ENCODE measurements at regions not wholly inside any gene's neighbourhood (a gene's known extent, or its start where the extent isn't known, plus 50 kb on each side); places are given as distances from the start of the nearest gene placed in this dataset.
"Not testable (repeated sequence)": the region's sequence is repeated elsewhere in the genome, so short reads cannot be mapped to it uniquely, and the experiment has no call there.

- Mint-ChIP-seq H3K27me3 (ENCODE audit: low read depth) (peaks cover 36% of the 10 kb centered on the region), H3K4me1 (ENCODE audit: low read depth) (peaks cover 3% of the 10 kb centered on the region), H3K9me3 (no peaks in the 10 kb centered on the region), H3K27ac (no peak overlapping the region), H3K36me3 (ENCODE audit: low read depth) (no peaks in the 10 kb centered on the region), H3K4me3 (no peak overlapping the region)
These were observed 141.3 kb downstream of the TSEN15 start for GRCh38 chr1:184192796-184193195.

- Mint-ChIP-seq H3K4me1 (ENCODE audit: low read depth) (peaks cover 3% of the 10 kb centered on the region), H3K4me3 (no peak overlapping the region), H3K27me3 (ENCODE audit: low read depth) (peaks cover 30% of the 10 kb centered on the region)
These were observed 141.9 kb downstream of the TSEN15 start for GRCh38 chr1:184193451-184193850.

GRCh38 chr1:184194236-184194635 lies 142.7 kb downstream of the TSEN15 start:
- H3K9me3 Mint-ChIP-seq, result no peaks in the 10 kb centered on the region
- H3K27me3 Mint-ChIP-seq (ENCODE audit: low read depth), result peaks cover 27% of the 10 kb centered on the region
- H3K4me3 Mint-ChIP-seq, result no peak overlapping the region
- H3K36me3 Mint-ChIP-seq (ENCODE audit: low read depth), result no peaks in the 10 kb centered on the region
- H3K4me1 Mint-ChIP-seq (ENCODE audit: low read depth), result peaks cover 3% of the 10 kb centered on the region
- no peak overlapping the region for H3K27ac Mint-ChIP-seq

More at GRCh38 chr1:184193451-184193850, 141.9 kb downstream of the TSEN15 start:
- no peaks in the 10 kb centered on the region for H3K36me3 Mint-ChIP-seq (ENCODE audit: low read depth)
- no peaks in the 10 kb centered on the region for H3K9me3 Mint-ChIP-seq
- no peak overlapping the region for H3K27ac Mint-ChIP-seq

- not testable (repeated sequence) for H3K4me3 Mint-ChIP-seq; H3K9me3 Mint-ChIP-seq; H3K4me1 Mint-ChIP-seq (ENCODE audit: low read depth); H3K27ac Mint-ChIP-seq; H3K36me3 Mint-ChIP-seq (ENCODE audit: low read depth)
- H3K27me3 Mint-ChIP-seq (ENCODE audit: low read depth), result peaks cover 19% of the 10 kb centered on the region
These were observed 144.2 kb downstream of the TSEN15 start for GRCh38 chr1:184195722-184196121.

- H3K4me1 Mint-ChIP-seq (ENCODE audit: low read depth), result peaks cover 3% of the 10 kb centered on the region
- H3K9me3 Mint-ChIP-seq, result no peaks in the 10 kb centered on the region
- H3K4me3 Mint-ChIP-seq, result no peak overlapping the region
- H3K27me3 Mint-ChIP-seq (ENCODE audit: low read depth), result peaks cover 23% of the 10 kb centered on the region
- no peaks in the 10 kb centered on the region for H3K36me3 Mint-ChIP-seq (ENCODE audit: low read depth)
- H3K27ac Mint-ChIP-seq, result no peak overlapping the region
These were observed 146.3 kb downstream of the TSEN15 start for GRCh38 chr1:184197831-184198230.

GRCh38 chr1:184199036-184199435 lies 147.5 kb downstream of the TSEN15 start:
- Mint-ChIP-seq H3K36me3 (ENCODE audit: low read depth) (no peaks in the 10 kb centered on the region), H3K4me3 (no peak overlapping the region), H3K27me3 (ENCODE audit: low read depth) (peaks cover 26% of the 10 kb centered on the region), H3K27ac (no peak overlapping the region), H3K4me1 (ENCODE audit: low read depth) (peaks cover 3% of the 10 kb centered on the region), H3K9me3 (no peaks in the 10 kb centered on the region)

- Mint-ChIP-seq H3K27me3 (ENCODE audit: low read depth) (peaks cover 30% of the 10 kb centered on the region), H3K4me1 (ENCODE audit: low read depth) (peaks cover 3% of the 10 kb centered on the region), H3K27ac (no peak overlapping the region), H3K9me3 (no peaks in the 10 kb centered on the region), H3K36me3 (ENCODE audit: low read depth) (no peaks in the 10 kb centered on the region), H3K4me3 (no peak overlapping the region)
These were observed 148.0 kb downstream of the TSEN15 start for GRCh38 chr1:184199438-184200085.

- Mint-ChIP-seq H3K9me3 (no peaks in the 10 kb centered on the region), H3K27ac (no peak overlapping the region), H3K4me1 (ENCODE audit: low read depth) (no peaks in the 10 kb centered on the region), H3K4me3 (no peak overlapping the region), H3K36me3 (ENCODE audit: low read depth) (no peaks in the 10 kb centered on the region), H3K27me3 (ENCODE audit: low read depth) (peaks cover 16% of the 10 kb centered on the region)
These were observed 157.1 kb downstream of the TSEN15 start for GRCh38 chr1:184208622-184209021.

GRCh38 chr1:184210031-184210430 lies 158.5 kb downstream of the TSEN15 start:
- H3K36me3 Mint-ChIP-seq (ENCODE audit: low read depth), result no peaks in the 10 kb centered on the region

GRCh38 chr1:184210862-184211261 lies 159.3 kb downstream of the TSEN15 start:
- peaks cover 6% of the 10 kb centered on the region for H3K27me3 Mint-ChIP-seq (ENCODE audit: low read depth)
- no peaks in the 10 kb centered on the region for H3K9me3 Mint-ChIP-seq
- H3K36me3 Mint-ChIP-seq (ENCODE audit: low read depth), result no peaks in the 10 kb centered on the region
- H3K27ac Mint-ChIP-seq, result no peak overlapping the region
- H3K4me1 Mint-ChIP-seq (ENCODE audit: low read depth), result no peaks in the 10 kb centered on the region
- no peak overlapping the region for H3K4me3 Mint-ChIP-seq

More at GRCh38 chr1:184210031-184210430, 158.5 kb downstream of the TSEN15 start:
- Mint-ChIP-seq H3K27ac (no peak overlapping the region), H3K4me1 (ENCODE audit: low read depth) (no peaks in the 10 kb centered on the region), H3K9me3 (no peaks in the 10 kb centered on the region), H3K27me3 (ENCODE audit: low read depth) (peaks cover 12% of the 10 kb centered on the region), H3K4me3 (no peak overlapping the region)

- H3K36me3 Mint-ChIP-seq (ENCODE audit: low read depth), result no peaks in the 10 kb centered on the region
- peaks cover 18% of the 10 kb centered on the region for H3K27me3 Mint-ChIP-seq (ENCODE audit: low read depth)
- H3K4me1 Mint-ChIP-seq (ENCODE audit: low read depth), result no peaks in the 10 kb centered on the region
- H3K9me3 Mint-ChIP-seq, result no peaks in the 10 kb centered on the region
- H3K4me3 Mint-ChIP-seq, result no peak overlapping the region
- no peak overlapping the region for H3K27ac Mint-ChIP-seq
These were observed 161.3 kb downstream of the TSEN15 start for GRCh38 chr1:184212649-184213314.

GRCh38 chr1:184214128-184214527 lies 162.6 kb downstream of the TSEN15 start:
- peaks cover 28% of the 10 kb centered on the region for H3K27me3 Mint-ChIP-seq (ENCODE audit: low read depth)
- no peaks in the 10 kb centered on the region for H3K9me3 Mint-ChIP-seq
- H3K36me3 Mint-ChIP-seq (ENCODE audit: low read depth), result no peaks in the 10 kb centered on the region
- H3K27ac Mint-ChIP-seq, result no peak overlapping the region
- H3K4me3 Mint-ChIP-seq, result no peak overlapping the region
- no peaks in the 10 kb centered on the region for H3K4me1 Mint-ChIP-seq (ENCODE audit: low read depth)

- Mint-ChIP-seq H3K4me3 (no peak overlapping the region), H3K9me3 (no peaks in the 10 kb centered on the region), H3K27me3 (ENCODE audit: low read depth) (peaks cover 25% of the 10 kb centered on the region), H3K36me3 (ENCODE audit: low read depth) (no peaks in the 10 kb centered on the region), H3K4me1 (ENCODE audit: low read depth) (no peaks in the 10 kb centered on the region), H3K27ac (no peak overlapping the region)
These were observed 163.9 kb downstream of the TSEN15 start for GRCh38 chr1:184215274-184215925.

GRCh38 chr1:184218458-184219075 lies 167.0 kb downstream of the TSEN15 start:
- Mint-ChIP-seq H3K27me3 (ENCODE audit: low read depth) (peaks cover 25% of the 10 kb centered on the region), H3K36me3 (ENCODE audit: low read depth) (no peaks in the 10 kb centered on the region), H3K27ac (no peak overlapping the region), H3K4me3 (no peak overlapping the region), H3K9me3 (no peaks in the 10 kb centered on the region), H3K4me1 (ENCODE audit: low read depth) (peaks cover 3% of the 10 kb centered on the region)

GRCh38 chr1:184219414-184219813 lies 167.4 kb upstream of the C1orf21 start:
- H3K4me1 Mint-ChIP-seq (ENCODE audit: low read depth), result peaks cover 3% of the 10 kb centered on the region
- no peaks in the 10 kb centered on the region for H3K9me3 Mint-ChIP-seq
- H3K27ac Mint-ChIP-seq, result no peak overlapping the region
- H3K4me3 Mint-ChIP-seq, result no peak overlapping the region
- peaks cover 30% of the 10 kb centered on the region for H3K27me3 Mint-ChIP-seq (ENCODE audit: low read depth)
- no peaks in the 10 kb centered on the region for H3K36me3 Mint-ChIP-seq (ENCODE audit: low read depth)

All from T-helper 1 cell treated with Interleukin-12 subunit alpha and Interleukin-12 subunit beta and Interleukin-4 antibody, amounts not matched to agents 30 μg/mL and 1 μg/mL, for 36 hours (primary cell).